Transverse colon (tissue), 4 donors: ENCODE measurements at regions not wholly inside any gene's neighbourhood (a gene's known extent, or its start where the extent isn't known, plus 50 kb on each side); places are given as distances from the start of the nearest gene placed in this dataset.

Experiments used
- DNase-seq: peaks from one replicate; pipeline ENCODE4 v3.0.0-alpha.2; 2019
- H3K27ac ChIP-seq, 4 donors: fragments of 200-600 bp; sonication (generic); 2 replicates each; pipeline ENCODE4 v1.5.1; 2016 to 2018; ENCODE audit warnings: inconsistent platforms in 4 of 4
- H3K27me3 ChIP-seq: fragments of 200-600 bp; sonication (generic); 2 replicates; pipeline ENCODE4 v1.5.1; 2017; ENCODE audit warnings: inconsistent platforms
- H3K36me3 ChIP-seq, 4 donors: fragments of 200-600 bp; sonication (generic); 2 replicates each; pipeline ENCODE4 v1.5.1; 2017 to 2019; ENCODE audit warnings: inconsistent platforms in 4 of 4
- H3K4me1 ChIP-seq, 4 donors: fragments of 200-600 bp; sonication (generic); 2 replicates each; pipeline ENCODE4 v1.5.1; 2017 to 2020; ENCODE audit warnings: inconsistent platforms in 4 of 4
- H3K4me3 ChIP-seq, 4 donors: fragments of 200-600 bp; sonication (generic); 1 replicate in 1 of 4; 2 replicates in 3 of 4; pipeline versions ENCODE4 v1.5.1 to v1.6.1; 2017 to 2019; ENCODE audit warnings: inconsistent platforms in 4 of 4
- H3K9me3 ChIP-seq, 2 donors: fragments of 200-600 bp; sonication (generic); 2 replicates each; pipeline ENCODE4 v1.5.1; 2017 to 2019; ENCODE audit warnings: inconsistent platforms in 2 of 2
- CTCF ChIP-seq, 5 experiments: fragments of 200-600 bp in 3 of 5; fragments of 450-650 bp in 2 of 5; sonication (generic) in 3 of 5; IDR thresholded peaks; 1 replicate in 2 of 5; 2 replicates in 3 of 5; pipeline ENCODE4 v1.5.1; 2016 to 2017; ENCODE audit warnings: antibody characterized with exemption in 5 of 5, inconsistent platforms in 3 of 5, mild to moderate bottlenecking in 2 of 5, moderate library complexity in 1 of 5
- EP300 ChIP-seq: sonication (generic); formaldehyde crosslinking; IDR thresholded peaks from one replicate; pipeline ENCODE4 v1.6.1; 2017; ENCODE audit warnings: antibody characterized with exemption, low read depth
- POLR2A ChIP-seq: fragments of 450-650 bp; IDR thresholded peaks from one replicate; pipeline ENCODE4 v1.6.1; 2016; ENCODE audit warnings: antibody characterized with exemption, mild to moderate bottlenecking, moderate library complexity
- POLR2AphosphoS5 ChIP-seq, 3 donors: sonication (generic); formaldehyde crosslinking; IDR thresholded peaks; one replicate each; pipeline ENCODE4 v1.6.1; 2016; ENCODE audit warnings: antibody characterized with exemption in 3 of 3
- WGBS, 2 donors: methylation state at CpG; one replicate each; pipeline ENCODE4 v1.1.5; 2018; ENCODE audit warnings: low coverage in 1 of 2; 5-methylcytosine and 5-hydroxymethylcytosine counted together
- in situ Hi-C, 4 donors: fragments of 200-750 bp; cut with MboI; loops; one replicate each; pipeline versions ENCODE4 v1.15.0 to v1.15.1; 2017; ENCODE audit warnings: low sequenced_read_pairs in 3 of 4, low pct_ligation_motif_present in 1 of 4, low pct_unique_long_range_greater_than_20kb in 1 of 4
- intact Hi-C: fragments of 100-400 bp; cut with DNase I; formaldehyde crosslinking; loops from one replicate; pipeline ENCODE4 v1.15.1; 2023; ENCODE audit warnings: low total_unique reads

- Histone ChIP-seq H3K36me3 (no peaks in the 10 kb centered on the region), H3K27me3 (no peaks in the 10 kb centered on the region), H3K4me1 (no peaks in the 10 kb centered on the region), H3K9me3 (no peaks in the 10 kb centered on the region), H3K27ac (no peak overlapping the region), H3K4me3 (no peak overlapping the region)
- DNase-seq, result no peak
- TF ChIP-seq EP300 (no peak), CTCF (IDR thresholded peaks at IDR 0.05) (no peak), POLR2AphosphoS5 (IDR thresholded peaks at IDR 0.05) (no peak), POLR2A (no peak)
- intact Hi-C loops (no loop called here), in situ Hi-C loops (no loop called here)
- WGBS, 2 donors, result 84% methylated on average over 10 of the region's 10 CpGs; no CpG with 5 or more reads in 1 of the 2 donors
Observed at GRCh38 chrX:151821226-151821625, 86.7 kb downstream of the CNGA2 start.

- Histone ChIP-seq H3K27me3 (no peaks in the 10 kb centered on the region), H3K4me1 (no peaks in the 10 kb centered on the region), H3K27ac (no peak overlapping the region), H3K9me3 (no peaks in the 10 kb centered on the region), H3K4me3 (no peak overlapping the region), H3K36me3 (no peaks in the 10 kb centered on the region)
- TF ChIP-seq EP300, result no peak
- intact Hi-C loops (no loop called here), in situ Hi-C loops (no loop called here)
- no peak for DNase-seq
- WGBS, 2 donors, result 57% methylated on average over 3 of the region's 3 CpGs; no CpG with 5 or more reads in 1 of the 2 donors
Observed at GRCh38 chrX:151825007-151825406, 87.7 kb upstream of the MAGEA4 start.

GRCh38 chrX:151825925-151826485, 86.7 kb upstream of the MAGEA4 start:
- Histone ChIP-seq H3K27ac (no peak overlapping the region), H3K4me1 (no peaks in the 10 kb centered on the region), H3K27me3 (no peaks in the 10 kb centered on the region), H3K4me3 (no peak overlapping the region), H3K36me3 (no peaks in the 10 kb centered on the region), H3K9me3 (no peaks in the 10 kb centered on the region)
- WGBS, 2 donors, result 96% methylated on average over 4 of the region's 4 CpGs; no CpG with 5 or more reads in 1 of the 2 donors
- DNase-seq, result no peak
- in situ Hi-C loops (no loop called here), intact Hi-C loops (no loop called here)
- no peak for TF ChIP-seq POLR2AphosphoS5 (IDR thresholded peaks at IDR 0.05)
- TF ChIP-seq CTCF (IDR thresholded peaks at IDR 0.05), result no peak
- no peak for TF ChIP-seq EP300
- no peak for TF ChIP-seq POLR2A

- H3K36me3 ChIP-seq, result no peaks in the 10 kb centered on the region
- DNase-seq, result no peak
- intact Hi-C loops (no loop called here), in situ Hi-C loops (no loop called here)
- WGBS, 2 donors, result 82% methylated on average over 2 of the region's 2 CpGs; no CpG with 5 or more reads in 1 of the 2 donors
- H3K27me3 ChIP-seq, result no peaks in the 10 kb centered on the region
- no peaks in the 10 kb centered on the region for H3K9me3 ChIP-seq
- TF ChIP-seq POLR2A, result no peak
- no peak for TF ChIP-seq EP300
- no peak for TF ChIP-seq CTCF (IDR thresholded peaks at IDR 0.05)
- no peak for TF ChIP-seq POLR2AphosphoS5 (IDR thresholded peaks at IDR 0.05)
- no peak overlapping the region for H3K27ac ChIP-seq
- H3K4me3 ChIP-seq, result no peak overlapping the region
- no peaks in the 10 kb centered on the region for H3K4me1 ChIP-seq
Observed at GRCh38 chrX:151828439-151829080, 84.1 kb upstream of the MAGEA4 start.

GRCh38 chrX:151830911-151831310, 81.8 kb upstream of the MAGEA4 start:
- H3K27me3 ChIP-seq, result no peaks in the 10 kb centered on the region
- H3K4me1 ChIP-seq, result no peaks in the 10 kb centered on the region
- DNase-seq, result no peak
- no peaks in the 10 kb centered on the region for H3K36me3 ChIP-seq
- in situ Hi-C loops, result no loop called here
- no peaks in the 10 kb centered on the region for H3K9me3 ChIP-seq
- H3K4me3 ChIP-seq, result no peak overlapping the region
- intact Hi-C loops, result no loop called here
- WGBS, 2 donors, result 57% methylated on average over 4 of the region's 4 CpGs; no CpG with 5 or more reads in 1 of the 2 donors
- H3K27ac ChIP-seq, result no peak overlapping the region
- TF ChIP-seq POLR2AphosphoS5 (IDR thresholded peaks at IDR 0.05) (no peak), POLR2A (no peak), CTCF (IDR thresholded peaks at IDR 0.05) (no peak), EP300 (no peak)
